GM18498 (cell line): ENCODE measurements at regions not wholly inside any gene's neighbourhood (a gene's known extent, or its start where the extent isn't known, plus 50 kb on each side); places are given as distances from the start of the nearest gene placed in this dataset.

Experiments used
- ATAC-seq: cut with Tn5 transposase; IDR thresholded peaks from one replicate; pipeline ENCODE4 v1.9.1; 2021; ENCODE audit warnings: mild to moderate bottlenecking, moderate library complexity; ENCODE audit not compliant: unreplicated experiment

DNA sequence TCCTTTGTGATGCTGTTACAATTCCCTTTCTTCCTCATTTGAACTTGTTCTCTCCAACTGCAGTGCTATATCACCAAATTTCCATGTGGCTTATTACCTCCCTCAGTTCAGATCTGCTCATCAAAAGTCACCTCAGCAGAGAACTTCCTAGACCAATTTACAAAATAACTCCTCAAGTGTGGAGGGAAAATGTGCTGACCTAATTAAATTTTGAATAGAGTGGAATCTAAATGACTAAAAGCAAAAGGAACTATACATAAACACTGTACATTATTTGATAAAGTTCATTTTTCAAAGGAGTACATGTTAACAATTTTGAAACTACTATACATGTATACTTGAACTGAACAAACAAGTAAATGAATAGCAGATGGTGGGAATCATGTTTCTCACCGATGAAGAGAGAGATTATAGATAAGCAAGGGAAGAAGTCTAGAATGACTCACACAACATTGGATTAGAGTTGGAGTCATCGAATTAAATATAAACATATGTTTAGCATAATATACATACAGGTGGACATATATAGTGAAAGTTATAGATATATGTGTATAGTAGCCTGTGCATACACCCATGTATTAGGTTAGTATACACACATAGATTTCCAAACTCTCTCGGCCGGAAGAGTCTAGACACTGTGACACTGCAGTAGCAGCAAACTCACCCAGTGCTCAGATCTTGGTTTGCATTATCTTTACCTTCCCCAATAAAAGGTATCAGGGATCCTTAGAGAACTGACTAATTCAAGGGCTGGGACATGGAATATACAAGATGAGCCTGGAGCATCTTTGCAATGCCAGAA lies 318.7 kb downstream of the PCDH18 start:
- no peak for ATAC-seq

GRCh38 chr4:137212601-137213000 lies 319.7 kb downstream of the PCDH18 start:
- no peak for ATAC-seq

DNA sequence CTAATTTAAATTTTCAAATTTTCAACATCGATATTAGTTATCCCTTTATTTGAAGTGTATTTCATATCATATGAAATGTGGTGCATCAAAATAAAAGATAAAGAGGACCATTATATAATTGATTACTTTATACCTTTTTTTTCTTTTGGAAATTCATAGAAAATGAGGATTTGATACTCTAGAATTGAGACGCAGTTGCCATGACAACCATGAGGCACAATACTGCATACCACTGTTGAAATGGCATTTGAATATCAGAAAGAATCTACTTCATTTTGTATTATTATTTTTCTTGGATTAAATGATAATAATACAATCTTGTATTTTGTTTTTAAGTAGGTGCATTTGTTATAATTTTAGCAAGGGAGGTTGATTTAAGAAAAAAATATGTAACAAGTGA lies 323.1 kb downstream of the PCDH18 start:
- no peak for ATAC-seq

DNA sequence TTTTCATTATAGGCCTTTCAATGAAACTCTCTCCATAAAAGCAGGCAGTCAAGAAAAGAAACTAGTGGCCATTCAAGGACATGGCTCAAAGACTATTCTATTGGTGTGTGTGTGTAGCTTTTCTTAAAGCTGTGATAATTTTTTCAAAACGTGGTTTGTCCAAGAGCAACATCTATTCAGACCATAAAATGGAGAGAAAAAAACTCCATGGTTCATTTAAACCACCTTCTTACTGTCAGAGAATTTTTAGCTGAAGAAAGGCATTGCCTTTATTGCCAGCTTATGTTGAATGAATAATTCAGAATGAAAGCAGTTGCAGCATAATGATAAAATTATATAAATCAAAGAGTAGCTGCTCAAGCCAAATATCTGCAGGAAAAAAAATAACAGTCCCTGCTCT lies 325.5 kb downstream of the PCDH18 start:
- ATAC-seq, result no peak

GRCh38 chr4:137203601-137204000 lies 328.7 kb downstream of the PCDH18 start:
- no peak for ATAC-seq

DNA sequence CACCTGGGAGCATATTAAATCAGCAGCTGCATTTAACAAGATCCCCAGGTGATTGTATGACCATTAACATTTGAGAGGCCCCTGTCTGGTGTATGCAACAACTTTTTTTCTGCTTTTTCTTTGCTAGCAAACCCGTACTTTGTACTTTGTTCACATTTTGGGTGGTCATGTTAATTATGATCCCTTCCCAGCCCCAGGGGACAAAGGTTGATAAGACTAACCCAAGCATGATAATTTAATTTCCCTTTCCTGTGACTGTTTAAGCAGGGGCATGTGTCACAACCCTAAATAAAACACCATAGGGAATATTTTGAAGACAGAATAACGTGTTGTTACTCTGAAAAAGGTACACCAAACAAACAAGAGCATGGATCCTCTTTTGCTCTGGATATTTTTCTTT lies 332.0 kb downstream of the PCDH18 start:
- ATAC-seq, result no peak

GRCh38 chr4:137198791-137199190 lies 333.5 kb downstream of the PCDH18 start:
- ATAC-seq, result no peak

DNA sequence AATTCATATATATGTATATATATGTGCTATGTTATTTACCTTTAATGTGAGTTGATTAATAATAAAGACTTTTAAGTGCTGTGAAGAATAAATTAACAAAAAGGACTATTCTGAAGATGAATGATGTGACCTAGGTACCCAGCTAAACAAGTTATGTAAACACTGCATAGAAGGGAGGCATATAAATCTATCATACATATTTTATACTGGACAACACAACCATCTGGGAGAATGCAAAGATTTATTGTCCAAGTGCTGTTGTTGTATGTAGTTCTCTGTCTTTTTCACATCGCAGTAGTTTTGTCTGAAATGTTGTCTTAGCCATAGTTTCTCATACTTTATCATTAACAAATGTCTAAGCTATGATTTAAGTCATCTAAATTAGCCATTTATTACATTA lies 337.6 kb downstream of the PCDH18 start:
- no peak for ATAC-seq

DNA sequence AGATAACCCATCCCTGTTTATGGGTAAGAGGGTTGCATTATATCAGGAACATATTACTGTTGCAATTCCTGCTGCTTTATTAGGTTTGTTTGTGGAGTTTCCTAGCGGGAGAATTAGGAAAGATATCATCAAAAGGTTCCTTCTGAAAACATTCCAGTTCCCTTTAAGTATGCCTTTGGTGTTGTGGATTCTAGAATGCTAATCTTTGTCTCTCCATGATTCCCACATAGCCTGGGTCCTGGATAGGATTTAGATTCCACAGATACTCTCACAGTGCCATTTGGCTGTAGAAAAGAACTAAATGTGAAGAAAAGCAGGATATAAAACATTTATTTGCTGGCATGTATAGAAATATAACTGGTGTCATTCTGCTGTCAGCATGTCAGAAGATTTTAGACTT lies 338.7 kb downstream of the PCDH18 start:
- no peak for ATAC-seq

- ATAC-seq, result no peak
Observed at GRCh38 chr4:137181293-137181899, 350.9 kb downstream of the PCDH18 start.

DNA sequence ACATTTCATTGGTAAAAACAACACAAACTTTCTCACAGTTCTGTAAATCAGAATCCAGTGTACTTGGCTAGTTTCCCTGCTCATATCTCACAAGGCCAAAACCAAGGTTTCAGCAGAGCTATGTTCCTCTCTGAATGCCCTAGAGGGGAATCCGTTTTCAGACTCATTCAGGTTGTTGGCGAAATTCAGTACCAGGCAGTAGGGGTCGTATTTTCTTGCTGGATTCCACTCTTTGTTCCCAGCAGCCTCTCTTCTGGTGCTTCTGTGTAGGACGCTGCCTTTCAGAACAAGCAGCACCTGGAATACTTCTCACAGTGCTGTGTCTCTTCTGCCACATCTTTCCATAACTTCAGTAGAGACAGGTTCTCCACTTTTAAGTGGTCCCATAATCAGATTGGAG lies 351.9 kb downstream of the PCDH18 start:
- no peak for ATAC-seq

- no peak for ATAC-seq
Observed at GRCh38 chr4:137156807-137157206, 375.5 kb downstream of the PCDH18 start.

DNA sequence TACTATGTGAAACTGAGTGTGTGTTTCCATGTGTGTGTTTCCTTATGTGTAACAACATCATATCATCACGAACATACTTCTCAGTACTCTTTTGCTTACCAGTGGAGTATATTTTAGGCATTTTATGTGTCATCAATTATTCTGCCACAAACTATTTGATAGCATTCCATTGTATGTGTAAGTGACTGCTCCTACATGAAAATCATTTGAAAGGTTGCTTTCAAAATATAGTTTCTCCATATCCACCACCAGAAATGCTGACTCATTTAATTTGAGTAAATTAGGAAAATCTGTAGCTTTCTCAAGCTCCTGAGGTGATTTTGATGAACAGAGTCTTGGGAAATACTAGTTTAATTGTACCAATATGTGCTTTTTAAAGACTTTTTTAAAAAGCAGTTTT lies 376.2 kb downstream of the PCDH18 start:
- ATAC-seq, result no peak

- no peak for ATAC-seq
Observed at GRCh38 chr4:137131201-137131600, 401.1 kb downstream of the PCDH18 start.

DNA sequence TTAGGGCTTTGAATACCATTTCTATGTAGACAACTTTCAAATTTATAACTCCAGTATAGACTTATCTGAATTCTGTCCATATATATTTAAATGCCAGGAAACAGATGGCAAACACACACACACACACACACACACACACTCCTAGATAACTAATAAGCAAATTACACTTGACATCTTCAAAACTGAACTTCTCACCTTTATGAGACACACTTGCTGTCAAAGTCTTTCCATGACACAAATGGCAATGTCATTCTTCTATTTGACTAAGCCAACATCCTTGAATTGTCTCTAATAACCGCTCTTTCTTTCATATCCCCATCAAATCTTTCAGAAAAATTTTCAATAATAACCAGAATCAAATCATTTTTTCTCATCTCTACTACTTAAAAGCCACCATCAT lies 402.4 kb downstream of the PCDH18 start:
- no peak for ATAC-seq

- ATAC-seq, result no peak
Observed at GRCh38 chr4:137129441-137129840, 402.9 kb downstream of the PCDH18 start.

DNA sequence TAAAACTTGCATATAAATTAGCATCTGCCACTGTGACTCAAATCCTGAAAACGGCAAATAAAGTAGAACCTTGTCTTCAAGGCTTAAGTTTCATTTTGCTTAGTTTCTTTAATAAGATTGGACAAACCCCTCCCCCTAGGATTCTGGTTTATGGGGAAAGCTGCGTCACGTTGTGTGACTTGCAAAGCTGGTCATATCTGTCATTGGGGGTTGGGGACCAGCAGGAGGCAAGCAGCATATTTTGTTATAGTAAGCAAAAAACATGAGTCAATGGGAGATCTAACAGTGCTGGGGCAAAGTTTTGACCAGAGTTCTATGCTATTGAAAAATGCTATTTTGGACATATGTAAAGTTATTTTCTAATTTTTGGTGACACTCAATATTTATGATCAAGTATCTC lies 407.3 kb downstream of the PCDH18 start:
- ATAC-seq, result no peak

- ATAC-seq, result peak; percentile 87
Observed at GRCh38 chr4:137124278-137124932, 407.9 kb downstream of the PCDH18 start.

GRCh38 chr4:137122876-137123275 lies 409.4 kb downstream of the PCDH18 start:
- ATAC-seq, result no peak

- no peak for ATAC-seq
Observed at GRCh38 chr4:137116144-137116543, 416.1 kb downstream of the PCDH18 start.

GRCh38 chr4:137106733-137107132 lies 425.6 kb downstream of the PCDH18 start:
- ATAC-seq, result no peak

DNA sequence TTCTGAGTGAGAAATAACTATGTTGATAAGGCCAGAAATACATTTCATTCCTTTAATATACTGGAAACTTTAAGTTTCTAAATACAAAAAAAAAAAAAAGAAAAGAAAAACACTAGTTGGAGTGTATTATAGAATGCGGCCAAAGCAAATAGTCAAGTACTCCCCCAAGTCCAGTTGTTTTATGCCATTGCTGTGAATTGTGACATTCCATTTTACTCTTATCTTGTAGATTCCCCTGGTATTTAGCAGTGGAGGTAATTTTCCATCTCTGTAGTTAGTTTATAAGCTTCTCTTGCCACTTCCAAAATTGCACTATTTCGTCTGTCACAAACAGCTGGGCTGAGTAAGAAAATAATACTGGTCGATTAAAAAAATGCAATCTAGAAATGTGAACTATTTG lies 426.0 kb downstream of the PCDH18 start:
- no peak for ATAC-seq
